CD4-positive, alpha-beta memory T cell (primary cell): ENCODE measurements at regions not wholly inside any gene's neighbourhood (a gene's known extent, or its start where the extent isn't known, plus 50 kb on each side); places are given as distances from the start of the nearest gene placed in this dataset.

Experiments used
- CTCF ChIA-PET: fragments of 350-600 bp; sonication (Branson Sonifier 250); formaldehyde crosslinking; loops from one replicate; lab custom pipeline; 2021; ENCODE audit warnings: inconsistent platforms; ENCODE audit not compliant: partially characterized antibody; lab: Charles Lee
- POLR2A ChIA-PET: fragments of 350-600 bp; sonication (Branson Sonifier 250); formaldehyde crosslinking; loops from one replicate; lab custom pipeline; 2021; ENCODE audit not compliant: partially characterized antibody; lab: Charles Lee
- DNase-seq, 5 donors: peaks; one replicate each; pipeline versions ENCODE4 v3.0.0 to v3.0.0-alpha.2; 2020 to 2022; ENCODE audit warnings: mixed read lengths in 1 of 5
- H3K27ac ChIP-seq: one replicate; pipeline ENCODE4 v1.7.0; 2013; ENCODE audit warnings: low read depth, low read length
- H3K27me3 ChIP-seq: 2 replicates; pipeline ENCODE4 v1.7.0; 2013; ENCODE audit warnings: mild to moderate bottlenecking, low read length, moderate library complexity; ENCODE audit not compliant: insufficient read depth
- H3K36me3 ChIP-seq: 2 replicates; pipeline ENCODE4 v1.7.0; 2013; ENCODE audit warnings: mild to moderate bottlenecking, low read length, moderate library complexity; ENCODE audit not compliant: insufficient read depth
- H3K4me1 ChIP-seq: 2 replicates; pipeline ENCODE4 v1.7.0; 2013; ENCODE audit warnings: mild to moderate bottlenecking, low read length, moderate library complexity; ENCODE audit not compliant: insufficient read depth
- H3K4me3 ChIP-seq, 2 donors: one replicate each; pipeline ENCODE4 v1.7.0; 2013; ENCODE audit warnings: low read length in 2 of 2, mild to moderate bottlenecking in 1 of 2
- H3K9me3 ChIP-seq, 2 donors: one replicate each; pipeline ENCODE4 v1.7.0; 2013; ENCODE audit warnings: low read length in 2 of 2, control low read depth in 1 of 2; ENCODE audit not compliant: control insufficient read depth in 1 of 2
- H3K27ac Mint-ChIP-seq, 7 donors: one replicate each; pipeline ENCODE4 v1.8.0; 2020 to 2021; ENCODE audit warnings: mixed read lengths in 7 of 7, mild to moderate bottlenecking in 6 of 7, inconsistent platforms in 3 of 7, moderate library complexity in 3 of 7
- H3K27me3 Mint-ChIP-seq, 2 donors: one replicate each; pipeline ENCODE4 v1.8.0; 2020 to 2021; ENCODE audit warnings: mixed read lengths in 2 of 2
- H3K36me3 Mint-ChIP-seq, 2 donors: one replicate each; pipeline ENCODE4 v1.8.0; 2020 to 2021; ENCODE audit warnings: mixed read lengths in 2 of 2, inconsistent platforms in 1 of 2, mild to moderate bottlenecking in 1 of 2
- H3K4me1 Mint-ChIP-seq, 4 donors: one replicate each; pipeline ENCODE4 v1.8.0; 2020 to 2021; ENCODE audit warnings: mixed read lengths in 4 of 4, mild to moderate bottlenecking in 1 of 4
- H3K4me3 Mint-ChIP-seq, 8 donors: one replicate each; pipeline ENCODE4 v1.8.0; 2020 to 2021; ENCODE audit warnings: mixed read lengths in 8 of 8, mild to moderate bottlenecking in 7 of 8, moderate library complexity in 6 of 8, inconsistent platforms in 3 of 8
- H3K9me3 Mint-ChIP-seq, 8 donors: one replicate each; pipeline ENCODE4 v1.8.0; 2020 to 2021; ENCODE audit warnings: mixed read lengths in 8 of 8, mild to moderate bottlenecking in 5 of 8, inconsistent platforms in 3 of 8, moderate library complexity in 1 of 8
- intact Hi-C: fragments of 100-400 bp; cut with micrococcal nuclease; formaldehyde crosslinking; loops from one replicate; pipeline ENCODE4 v1.15.1; 2023

DNA sequence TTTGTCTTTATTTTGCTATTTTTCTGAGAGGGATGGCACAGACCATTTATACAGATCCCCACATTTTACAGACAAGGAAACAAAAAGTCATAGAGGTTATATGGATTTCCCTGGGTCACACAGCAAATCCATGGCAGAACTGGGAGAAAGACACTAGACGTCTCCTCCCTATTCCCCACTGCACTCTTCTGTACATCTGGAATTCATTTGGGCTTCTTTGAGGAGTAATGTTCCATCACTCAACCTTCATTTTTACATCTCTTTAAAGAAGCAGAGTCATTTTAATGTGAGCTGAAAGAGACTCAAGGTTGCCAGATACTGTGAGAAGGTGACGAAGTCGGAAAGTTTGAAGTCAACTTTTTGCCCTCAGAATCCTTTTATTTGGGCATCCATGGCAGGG is 207.3 kb downstream of the OTOR start:
- Mint-ChIP-seq H3K27me3 (no peaks in the 10 kb centered on the region), H3K27ac (no peak overlapping the region), H3K4me3 (no peak overlapping the region), H3K9me3 (peaks cover 0 to 15% (median 5%) of the 10 kb centered on the region in 8 donors), H3K36me3 (no peaks in the 10 kb centered on the region), H3K4me1 (no peaks in the 10 kb centered on the region)
- ChIA-PET CTCF (no interaction called here), POLR2A (no interaction called here)
- Histone ChIP-seq H3K4me3 (no peak overlapping the region), H3K36me3 (no peaks in the 10 kb centered on the region), H3K27me3 (no peaks in the 10 kb centered on the region), H3K27ac (no peak overlapping the region), H3K9me3 (no peaks in the 10 kb centered on the region), H3K4me1 (no peaks in the 10 kb centered on the region)
- DNase-seq, result no peak
- intact Hi-C loops, result no loop called here

- no peak for DNase-seq
- H3K4me1 ChIP-seq, result no peaks in the 10 kb centered on the region
- no peak overlapping the region for H3K27ac ChIP-seq
- intact Hi-C loops, result no loop called here
- H3K9me3 Mint-ChIP-seq, result peaks cover 0 to 15% (median 6%) of the 10 kb centered on the region in 8 donors
- no peak overlapping the region for H3K27ac Mint-ChIP-seq
- H3K4me1 Mint-ChIP-seq, result no peaks in the 10 kb centered on the region
- H3K36me3 ChIP-seq, result no peaks in the 10 kb centered on the region
- CTCF ChIA-PET, result no interaction called here
- H3K27me3 ChIP-seq, result no peaks in the 10 kb centered on the region
- no peaks in the 10 kb centered on the region for H3K9me3 ChIP-seq
- no peak overlapping the region for H3K4me3 Mint-ChIP-seq
- H3K27me3 Mint-ChIP-seq, result no peaks in the 10 kb centered on the region
- H3K4me3 ChIP-seq, result no peak overlapping the region
- no peaks in the 10 kb centered on the region for H3K36me3 Mint-ChIP-seq
- POLR2A ChIA-PET, result no interaction called here
Observed at GRCh38 chr20:16955971-16956370, 207.8 kb downstream of the OTOR start.

DNA sequence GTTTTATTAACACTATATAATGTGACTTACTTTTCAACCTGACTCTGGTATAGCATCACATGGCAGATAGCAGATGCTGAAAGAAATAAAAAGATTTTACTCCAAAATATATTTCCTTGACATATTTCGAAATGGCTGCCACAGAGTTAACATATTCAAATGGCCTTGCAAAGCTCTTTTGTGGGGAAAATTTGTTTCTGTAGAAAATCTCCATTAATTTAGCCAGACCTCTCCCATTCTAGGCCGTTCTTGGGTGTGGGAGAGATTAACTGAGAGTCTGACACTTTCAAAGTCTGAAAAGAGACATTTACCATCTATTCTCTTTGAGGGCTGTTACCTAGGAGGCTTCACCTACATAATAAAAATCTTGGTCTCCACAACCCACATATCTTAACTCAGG is 217.2 kb downstream of the OTOR start:
- Histone ChIP-seq H3K4me1 (no peaks in the 10 kb centered on the region), H3K9me3 (no peaks in the 10 kb centered on the region), H3K4me3 (no peak overlapping the region), H3K27ac (no peak overlapping the region), H3K27me3 (no peaks in the 10 kb centered on the region), H3K36me3 (no peaks in the 10 kb centered on the region)
- ChIA-PET POLR2A (no interaction called here), CTCF (no interaction called here)
- H3K27ac Mint-ChIP-seq, result no peak overlapping the region
- no peak overlapping the region for H3K4me3 Mint-ChIP-seq
- H3K4me1 Mint-ChIP-seq, result no peaks in the 10 kb centered on the region
- DNase-seq, result no peak
- H3K9me3 Mint-ChIP-seq, result peaks cover 0 to 9% (median 6%) of the 10 kb centered on the region in 8 donors
- peaks cover 0 to 1% of the 10 kb centered on the region in 2 donors for H3K27me3 Mint-ChIP-seq
- H3K36me3 Mint-ChIP-seq, result no peaks in the 10 kb centered on the region
- intact Hi-C loops, result no loop called here

DNA sequence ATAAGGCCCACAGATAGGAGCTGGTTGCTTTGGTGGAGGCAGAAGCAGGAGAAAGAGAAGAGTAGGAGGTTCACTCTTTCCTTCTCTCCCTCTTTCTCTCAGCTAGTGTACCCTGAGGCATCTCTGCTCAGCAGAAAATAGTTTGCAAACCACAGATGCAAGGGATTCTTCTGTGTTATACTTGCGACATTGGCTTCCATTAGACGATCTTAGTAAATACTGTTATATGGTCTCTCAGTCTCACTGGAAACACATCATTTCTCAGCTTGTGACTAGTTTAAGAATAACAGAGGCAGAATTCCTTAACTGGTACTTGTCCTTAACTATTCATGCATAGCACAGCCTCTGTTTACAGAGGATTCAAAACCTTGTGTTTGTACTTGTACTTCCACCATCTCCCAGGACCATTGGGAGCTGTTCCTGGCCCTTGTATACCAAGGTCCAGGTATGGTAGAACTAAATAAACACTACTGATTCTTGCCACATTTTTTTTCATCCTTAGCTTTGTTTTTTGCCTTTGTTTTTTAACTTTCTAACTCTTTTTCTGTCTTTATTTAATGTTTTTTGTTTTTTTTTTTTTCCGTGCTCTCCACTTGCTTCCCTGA is 218.2 kb downstream of the OTOR start:
- no peak overlapping the region for H3K27ac ChIP-seq
- no peaks in the 10 kb centered on the region for H3K27me3 ChIP-seq
- no peak overlapping the region for H3K4me3 ChIP-seq
- Mint-ChIP-seq H3K36me3 (no peaks in the 10 kb centered on the region), H3K9me3 (peaks cover 0 to 9% (median 4%) of the 10 kb centered on the region in 8 donors), H3K4me3 (no peak overlapping the region), H3K4me1 (no peaks in the 10 kb centered on the region), H3K27ac (no peak overlapping the region), H3K27me3 (peaks cover 0 to 1% of the 10 kb centered on the region in 2 donors)
- DNase-seq, result no peak
- no peaks in the 10 kb centered on the region for H3K4me1 ChIP-seq
- intact Hi-C loops, result no loop called here
- ChIA-PET CTCF (no interaction called here), POLR2A (no interaction called here)
- no peaks in the 10 kb centered on the region for H3K36me3 ChIP-seq
- no peaks in the 10 kb centered on the region for H3K9me3 ChIP-seq

- no peaks in the 10 kb centered on the region for H3K4me1 Mint-ChIP-seq
- POLR2A ChIA-PET, result no interaction called here
- no peak overlapping the region for H3K4me3 ChIP-seq
Observed at GRCh38 chr20:16968099-16968498, 219.9 kb downstream of the OTOR start.

DNA sequence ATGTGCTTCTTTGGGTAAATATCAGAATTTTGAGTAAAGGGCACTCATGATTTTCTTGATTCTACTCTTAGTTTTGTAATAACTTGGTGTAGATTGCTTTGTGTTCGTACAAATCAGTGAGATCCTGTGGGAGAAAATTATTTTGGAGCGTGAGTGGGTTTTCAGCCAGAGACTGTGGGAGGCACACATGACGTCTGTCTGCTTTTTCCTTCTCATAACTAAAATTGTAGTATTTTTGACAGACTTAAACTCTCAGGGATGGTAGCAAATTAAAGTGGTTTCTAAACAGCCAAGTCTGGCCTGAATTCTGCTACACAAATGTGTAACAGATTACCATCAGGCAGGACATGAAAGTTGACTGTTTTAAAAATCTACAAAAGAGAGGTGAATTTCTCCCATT is 222.6 kb downstream of the OTOR start:
- Mint-ChIP-seq H3K9me3 (peaks cover 0 to 8% (median under 1%) of the 10 kb centered on the region in 8 donors), H3K27ac (no peak overlapping the region), H3K4me3 (no peak overlapping the region), H3K36me3 (no peaks in the 10 kb centered on the region), H3K4me1 (peaks cover 0 to 1% (median 0%) of the 10 kb centered on the region in 4 donors), H3K27me3 (peaks cover 0 to 1% of the 10 kb centered on the region in 2 donors)
- Histone ChIP-seq H3K9me3 (no peaks in the 10 kb centered on the region), H3K4me1 (no peaks in the 10 kb centered on the region), H3K27me3 (no peaks in the 10 kb centered on the region), H3K27ac (no peak overlapping the region), H3K36me3 (no peaks in the 10 kb centered on the region), H3K4me3 (no peak overlapping the region)
- DNase-seq, result no peak
- CTCF ChIA-PET, result no interaction called here
- intact Hi-C loops, result no loop called here
- POLR2A ChIA-PET, result no interaction called here

More at GRCh38 chr20:16968099-16968498, 219.9 kb downstream of the OTOR start:
- no peaks in the 10 kb centered on the region for H3K9me3 ChIP-seq
- no peak for DNase-seq
- H3K4me1 ChIP-seq, result no peaks in the 10 kb centered on the region
- H3K27ac ChIP-seq, result no peak overlapping the region
- H3K27ac Mint-ChIP-seq, result no peak overlapping the region
- H3K36me3 Mint-ChIP-seq, result no peaks in the 10 kb centered on the region
- H3K27me3 Mint-ChIP-seq, result peaks cover 0 to 1% of the 10 kb centered on the region in 2 donors
- H3K36me3 ChIP-seq, result no peaks in the 10 kb centered on the region
- H3K27me3 ChIP-seq, result no peaks in the 10 kb centered on the region
- CTCF ChIA-PET, result no interaction called here
- no peak overlapping the region for H3K4me3 Mint-ChIP-seq
- intact Hi-C loops, result no loop called here
- H3K9me3 Mint-ChIP-seq, result peaks cover 0 to 5% (median under 1%) of the 10 kb centered on the region in 8 donors

DNA sequence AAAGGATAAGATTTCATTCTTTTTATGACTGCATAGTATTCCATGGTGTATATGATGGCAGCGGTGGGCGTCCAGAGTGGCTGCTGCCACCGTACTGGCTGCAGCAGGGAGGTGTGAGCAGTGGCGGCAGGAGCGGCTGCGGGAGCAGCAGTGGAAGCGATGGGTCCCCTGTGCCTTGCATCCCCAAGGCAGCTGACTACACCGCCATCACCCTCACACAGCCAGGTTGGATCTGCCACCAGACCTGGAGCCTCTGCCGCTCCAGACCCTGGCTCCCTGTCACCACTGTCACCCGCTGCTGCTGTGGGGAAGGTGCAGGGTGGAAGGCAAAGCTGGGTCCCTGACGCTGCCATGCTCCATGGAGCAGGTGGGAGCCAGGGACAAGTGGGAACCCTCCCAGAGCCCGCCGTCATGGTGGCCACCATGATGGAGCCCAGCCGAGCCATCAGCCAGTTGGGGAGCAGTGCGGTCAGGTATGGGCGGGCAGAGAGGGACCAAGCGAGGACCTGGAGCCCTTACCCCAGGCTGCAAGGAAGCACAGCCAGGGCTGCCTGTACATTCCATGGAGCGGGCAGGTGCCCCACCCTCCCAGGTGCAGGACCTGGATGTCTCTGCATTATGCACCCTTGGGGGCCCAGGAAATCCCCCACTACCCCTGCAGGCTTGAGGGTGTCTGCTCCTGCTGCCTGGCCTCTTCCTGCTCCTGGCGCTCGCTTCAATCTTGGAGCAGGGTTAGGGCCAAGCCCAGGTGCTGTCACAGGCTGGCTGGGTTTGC is 226.1 kb downstream of the OTOR start:
- H3K27me3 ChIP-seq, result no peaks in the 10 kb centered on the region
- H3K27me3 Mint-ChIP-seq, result peaks cover 0 to 1% of the 10 kb centered on the region in 2 donors
- no peak overlapping the region for H3K4me3 ChIP-seq
- no peaks in the 10 kb centered on the region for H3K36me3 ChIP-seq
- DNase-seq, result no peak
- H3K27ac ChIP-seq, result no peak overlapping the region
- intact Hi-C loops, result no loop called here
- peaks cover 0 to 1% (median 0%) of the 10 kb centered on the region in 4 donors for H3K4me1 Mint-ChIP-seq
- peaks cover 0 to 12% (median 6%) of the 10 kb centered on the region in 8 donors for H3K9me3 Mint-ChIP-seq
- H3K4me3 Mint-ChIP-seq, result no peak overlapping the region
- H3K36me3 Mint-ChIP-seq, result no peaks in the 10 kb centered on the region
- ChIA-PET POLR2A (no interaction called here), CTCF (no interaction called here)
- no peaks in the 10 kb centered on the region for H3K9me3 ChIP-seq
- no peak overlapping the region for H3K27ac Mint-ChIP-seq
- H3K4me1 ChIP-seq, result no peaks in the 10 kb centered on the region
